ENCODE measurements at regions not wholly inside any gene's neighbourhood (a gene's known extent, or its start where the extent isn't known, plus 50 kb on each side); places are given as distances from the start of the nearest gene placed in this dataset.
"Not testable (repeated sequence)": the region's sequence is repeated elsewhere in the genome, so short reads cannot be mapped to it uniquely, and the experiment has no call there.

DNA sequence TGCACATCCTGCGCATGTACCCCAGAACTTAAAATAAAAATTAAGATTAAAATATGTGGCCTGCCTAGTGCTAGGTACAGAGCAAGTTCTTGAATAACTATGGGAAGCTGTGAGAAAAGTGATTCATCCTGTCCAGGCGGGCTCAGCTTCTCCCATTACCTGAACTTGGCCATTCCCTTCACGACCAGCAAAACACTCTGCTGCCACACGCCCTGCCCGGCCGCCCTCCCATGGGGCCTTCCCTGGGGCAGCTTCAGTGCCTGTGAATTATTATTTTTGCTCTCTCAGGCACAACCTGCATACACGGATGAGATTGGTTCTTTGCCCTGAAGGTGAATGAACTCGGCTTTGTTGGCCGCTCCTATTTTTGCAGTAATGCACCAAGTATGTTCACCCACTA is 209.2 kb upstream of the SHH start:
- DNase-seq: no peak

GRCh38 chr7:156020566-156020965 is 208.3 kb upstream of the SHH start:
- no peak for DNase-seq

DNA sequence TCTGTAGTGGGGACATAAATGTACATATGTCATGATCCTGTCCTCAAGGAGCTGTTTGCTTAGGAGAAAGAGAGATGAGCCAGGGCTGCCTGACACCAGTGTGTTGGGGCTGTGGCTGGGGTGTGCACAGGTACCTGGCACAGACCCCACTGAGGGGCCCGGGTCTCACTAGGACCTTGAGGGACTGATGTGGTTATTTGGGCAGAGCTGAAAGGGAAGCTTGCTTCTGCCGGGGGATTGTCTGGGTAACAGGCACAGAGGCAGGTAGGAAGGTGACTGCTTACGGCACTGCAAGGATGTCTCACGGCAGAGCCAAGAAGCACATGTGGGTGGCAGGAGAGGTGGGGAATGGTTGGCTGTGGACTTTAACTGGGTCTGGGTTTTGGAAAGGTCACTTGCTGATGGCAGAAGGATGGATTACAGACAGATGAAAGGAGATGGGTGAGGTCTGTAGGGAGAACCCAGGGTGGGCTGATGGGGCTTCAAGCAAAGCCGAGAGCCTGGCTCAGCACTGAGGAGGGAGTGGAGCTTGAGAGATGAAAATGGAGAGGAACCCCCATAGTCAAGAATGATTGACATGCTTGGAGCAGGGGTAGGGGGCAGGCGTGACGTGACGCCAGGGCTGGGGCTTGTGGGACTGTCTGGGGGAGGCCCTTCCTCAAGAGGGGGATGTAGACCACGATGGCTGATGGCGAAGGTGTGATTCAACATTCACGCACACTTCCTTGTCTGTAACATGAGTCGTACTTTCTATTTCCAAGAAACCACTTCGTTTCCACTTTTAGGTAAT is 207.7 kb upstream of the SHH start:
- DNase-seq: no peak

- DNase-seq: no peak
Observed at GRCh38 chr7:156019308-156019707, 207.0 kb upstream of the SHH start.

DNA sequence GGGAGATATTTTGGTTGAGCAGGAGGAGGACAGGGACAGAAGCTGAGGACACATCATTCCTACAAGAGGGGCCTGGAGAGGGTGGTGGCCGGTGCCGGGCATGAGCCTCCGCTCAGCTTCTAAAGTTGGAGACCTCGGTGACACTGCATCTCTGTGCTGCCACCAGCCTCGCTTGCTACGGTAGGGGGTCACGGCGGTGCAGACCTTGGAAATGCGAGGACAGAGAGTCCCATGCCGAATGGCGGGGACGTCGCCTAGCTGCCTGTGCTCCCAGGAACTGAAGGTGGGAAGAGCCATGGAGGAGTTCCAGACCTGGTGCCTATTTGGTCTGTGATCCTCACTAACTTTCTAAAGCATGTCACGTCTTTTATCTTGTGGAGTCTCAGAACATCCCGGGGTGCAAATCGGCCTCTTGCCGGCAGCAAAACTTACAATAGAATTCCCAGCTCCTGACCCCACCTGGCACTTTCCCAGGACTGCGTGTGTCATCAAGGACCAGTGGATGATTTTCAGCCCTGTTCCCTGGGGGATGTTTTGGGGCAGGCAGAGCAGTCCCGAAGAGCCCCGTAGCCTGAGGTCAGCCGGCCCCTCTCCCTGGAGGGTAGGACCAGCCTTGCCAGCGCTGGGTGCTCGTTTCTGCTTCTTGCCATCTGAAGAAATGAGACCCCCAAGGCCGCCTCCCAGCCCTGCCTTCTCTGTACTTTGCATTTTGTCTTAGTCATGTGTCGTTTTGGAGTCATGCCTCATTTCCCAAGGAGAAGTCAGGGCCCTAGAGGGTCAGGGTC is 205.8 kb upstream of the SHH start:
- no peak for DNase-seq

DNA sequence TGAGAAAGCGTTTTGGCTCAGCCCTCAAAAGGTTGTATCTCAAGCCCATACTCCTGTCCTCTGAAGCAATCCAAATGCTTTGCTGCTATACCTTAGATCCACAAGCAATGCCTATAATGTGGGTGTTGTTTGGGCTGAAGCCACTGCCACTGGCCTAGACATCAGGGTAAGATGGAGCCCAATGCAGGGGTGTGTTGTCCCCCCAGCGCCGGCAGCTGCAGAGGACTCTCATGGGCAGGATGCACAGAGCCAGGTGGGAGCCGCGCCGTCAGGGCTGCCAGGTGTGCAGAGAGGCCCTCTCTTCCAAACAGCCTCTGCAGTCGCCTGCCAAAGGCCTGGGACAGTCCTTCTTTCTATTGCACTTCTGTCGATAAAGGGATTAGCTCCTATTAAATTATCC is 205.2 kb upstream of the SHH start:
- DNase-seq: no peak

DNA sequence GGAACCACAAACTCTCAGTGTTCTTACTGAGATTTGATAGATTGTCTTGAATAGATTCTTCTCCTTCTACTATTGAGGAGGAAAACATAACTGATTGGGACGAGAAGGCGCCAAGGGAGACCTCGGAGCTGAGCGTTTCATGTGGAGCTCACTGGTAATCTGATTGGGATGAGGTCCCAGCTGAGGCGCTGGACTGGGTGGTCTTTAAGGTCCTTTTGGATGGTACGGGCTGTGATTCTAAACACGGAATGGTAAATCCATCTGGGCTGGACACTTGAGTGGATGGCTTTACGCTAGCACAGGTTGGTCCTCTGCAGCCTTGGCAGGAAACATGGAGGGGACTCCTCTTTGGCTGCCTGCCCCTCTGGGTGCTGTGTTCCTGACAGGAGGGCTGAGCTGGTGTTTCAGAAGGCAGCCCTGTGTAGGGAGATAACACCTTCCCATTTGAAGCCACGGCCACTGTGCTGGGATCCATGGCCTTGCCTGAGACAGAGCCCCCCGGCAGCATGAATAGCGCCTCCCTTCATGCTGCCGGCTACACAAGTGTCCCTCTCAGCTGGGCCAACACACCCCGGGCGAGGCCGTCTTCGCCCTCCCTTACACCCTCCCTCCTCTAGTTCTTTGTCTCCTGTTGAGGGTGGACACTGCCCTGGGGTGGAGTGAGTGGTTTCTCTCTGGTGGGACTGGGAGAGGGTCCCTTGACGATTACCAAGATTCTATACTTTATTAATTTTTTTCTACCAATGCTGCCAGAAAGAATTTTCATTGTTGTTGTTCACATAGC is 203.2 kb upstream of the SHH start:
- DNase-seq: no peak

DNA sequence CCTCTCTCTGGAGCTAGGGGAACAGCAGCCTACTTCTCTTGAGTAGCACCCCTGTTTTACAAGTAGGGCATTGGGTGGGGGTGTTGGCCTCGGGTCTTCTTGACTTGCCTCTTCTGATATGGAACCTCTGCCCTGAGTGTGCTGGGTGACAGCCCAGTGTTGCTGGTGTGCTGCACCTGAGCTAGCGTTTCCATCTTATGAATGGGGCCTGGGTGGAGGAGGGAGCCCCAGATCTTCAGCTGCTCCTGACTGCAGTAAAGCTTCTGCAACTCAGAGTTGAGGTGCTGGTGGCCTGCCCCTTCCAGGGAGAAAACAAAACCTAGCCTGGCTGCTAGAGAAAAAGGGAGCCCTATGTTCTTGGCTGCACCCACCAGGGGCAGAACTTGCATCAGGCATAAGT is 202.5 kb upstream of the SHH start:
- DNase-seq: no peak

GRCh38 chr7:156014201-156014600 is 201.9 kb upstream of the SHH start:
- no peak for DNase-seq

- no peak for DNase-seq
Observed at GRCh38 chr7:156012412-156012811, 200.1 kb upstream of the SHH start.

DNA sequence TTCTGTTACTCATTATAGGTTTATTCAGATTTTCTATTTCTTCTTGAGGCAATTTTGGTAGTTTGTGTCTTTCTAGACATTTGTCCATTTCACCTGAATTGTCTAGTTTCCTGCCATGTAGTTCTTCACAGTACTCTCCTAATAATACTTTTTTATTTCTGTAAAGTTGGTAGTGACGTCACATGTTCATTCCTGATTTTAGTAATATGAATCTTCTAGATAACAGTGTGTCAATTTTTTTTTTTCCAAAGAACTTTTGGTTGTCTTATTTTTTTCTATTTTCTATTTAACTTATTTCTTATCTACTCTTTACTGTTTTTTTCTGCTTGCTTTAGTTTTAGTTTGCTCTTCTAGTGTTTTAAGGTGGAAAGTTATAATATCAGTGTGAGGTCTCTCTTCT is 197.3 kb upstream of the SHH start:
- no peak for DNase-seq

- not testable (repeated sequence) for DNase-seq
Observed at GRCh38 chr7:156006876-156007275, 194.6 kb upstream of the SHH start.

GRCh38 chr7:156006024-156006423 is 193.8 kb upstream of the SHH start:
- DNase-seq: no peak

GRCh38 chr7:156005202-156005691 is 193.0 kb upstream of the SHH start:
- DNase-seq: no peak

GRCh38 chr7:156004265-156005201 is 192.3 kb upstream of the SHH start:
- no peak for DNase-seq

- no peak for DNase-seq
Observed at GRCh38 chr7:156003220-156004162, 191.2 kb upstream of the SHH start.

DNA sequence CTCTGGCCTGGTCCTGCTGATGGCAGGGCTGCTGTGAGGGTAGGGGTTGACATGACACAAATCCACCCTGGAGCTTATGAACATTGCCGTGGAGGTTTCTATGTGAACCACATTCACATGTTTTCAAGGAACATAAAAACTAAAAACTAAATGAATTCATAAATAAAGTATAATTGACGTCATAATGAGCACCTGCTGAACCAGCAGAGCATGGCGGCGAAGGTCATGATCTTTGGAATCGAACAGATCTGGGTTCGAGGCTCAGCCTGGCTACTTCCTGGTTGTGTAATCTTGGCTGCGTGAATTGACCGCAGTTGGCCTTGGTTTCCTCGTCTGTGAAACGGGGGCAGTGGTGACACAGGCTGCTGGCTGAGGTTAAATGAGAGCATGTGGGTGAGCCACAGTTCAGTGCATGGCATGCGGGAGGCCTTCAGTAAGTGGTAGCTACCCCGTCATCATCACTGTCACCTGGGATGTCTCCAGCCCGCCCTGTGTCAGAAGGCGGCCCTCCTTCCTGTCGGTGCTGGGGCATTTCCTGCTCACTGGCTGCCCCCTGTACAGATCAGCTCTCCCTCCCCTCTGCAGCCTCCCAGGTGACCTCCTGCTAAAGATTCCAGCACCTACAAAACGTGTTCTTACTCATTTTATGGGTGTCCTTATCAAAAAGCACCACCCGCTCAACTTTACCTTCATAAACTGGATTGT is 190.3 kb upstream of the SHH start:
- DNase-seq: no peak

GRCh38 chr7:156001496-156002260 is 189.4 kb upstream of the SHH start:
- DNase-seq: no peak

DNA sequence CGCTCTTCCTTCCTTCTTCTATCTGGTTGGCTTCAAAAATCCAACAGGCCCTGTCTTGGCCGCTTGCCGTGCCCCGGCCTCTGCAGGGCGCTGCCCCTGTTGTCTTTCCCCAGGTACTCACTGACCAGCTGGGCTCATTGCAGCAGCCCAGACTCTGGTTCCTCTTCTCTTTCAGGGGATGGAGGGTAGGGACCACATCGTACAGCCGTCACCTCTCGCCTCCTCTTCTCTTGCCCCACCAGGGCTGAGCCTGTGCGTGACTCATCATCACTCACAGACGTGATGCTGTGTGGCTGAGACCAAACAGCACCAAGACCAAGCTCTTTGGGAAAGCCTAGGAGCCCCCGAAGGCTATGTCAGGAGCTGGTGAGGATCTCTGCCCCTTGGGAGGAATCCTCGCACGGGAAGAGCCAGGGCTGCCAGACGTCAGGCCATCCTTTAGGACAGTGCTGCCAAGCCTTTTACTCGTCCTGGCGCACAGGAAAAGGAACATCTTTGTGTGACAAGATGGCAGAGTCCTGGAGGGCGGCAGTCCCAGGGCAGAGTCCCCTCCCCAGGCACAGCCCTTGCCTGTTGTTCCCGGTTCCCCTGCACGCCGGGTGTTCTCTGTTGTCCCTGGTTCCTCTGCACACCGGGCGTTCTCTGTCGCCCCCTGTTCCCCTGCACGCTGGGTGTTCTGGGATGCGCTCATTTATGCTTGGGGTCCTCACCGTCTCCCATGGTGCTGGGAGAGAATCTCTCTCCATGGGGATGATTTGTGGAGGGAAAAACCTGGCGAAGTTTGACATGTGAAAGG is 188.5 kb upstream of the SHH start:
- no peak for DNase-seq

Data from NCI-H1092 (cell line).